ENCODE measurements at regions not wholly inside any gene's neighbourhood (a gene's known extent, or its start where the extent isn't known, plus 50 kb on each side); places are given as distances from the start of the nearest gene placed in this dataset.
A peak's percentile ranks its signal among the peaks of the same experiment; 100 is the strongest.

GRCh38 chr18:25455159-25455558, 103.2 kb upstream of the ZNF521 start:
- TF ChIP-seq GATA3 (IDR thresholded peaks at IDR 0.05; ENCODE audit: low read depth, low read length) (no peak), GATA2 (IDR thresholded peaks at IDR 0.05; ENCODE audit: low read depth, low read length) (no peak)

- TF ChIP-seq GATA2 (IDR thresholded peaks at IDR 0.05; ENCODE audit: low read depth, low read length) (no peak), GATA3 (IDR thresholded peaks at IDR 0.05; ENCODE audit: low read depth, low read length) (no peak)
Measured at GRCh38 chr18:25454730-25455129, 102.8 kb upstream of the ZNF521 start.

- TF ChIP-seq GATA3 (IDR thresholded peaks at IDR 0.05; ENCODE audit: low read depth, low read length): peak; percentile 71
- peak; percentile 79 for TF ChIP-seq GATA2 (IDR thresholded peaks at IDR 0.05; ENCODE audit: low read depth, low read length)
Measured at GRCh38 chr18:25454270-25454659, 102.3 kb upstream of the ZNF521 start.

GRCh38 chr18:25453556-25454269, 101.7 kb upstream of the ZNF521 start:
- no peak for TF ChIP-seq GATA3 (IDR thresholded peaks at IDR 0.05; ENCODE audit: low read depth, low read length)
- TF ChIP-seq GATA2 (IDR thresholded peaks at IDR 0.05; ENCODE audit: low read depth, low read length): no peak

- TF ChIP-seq GATA3 (IDR thresholded peaks at IDR 0.05; ENCODE audit: low read depth, low read length) (no peak), GATA2 (IDR thresholded peaks at IDR 0.05; ENCODE audit: low read depth, low read length) (no peak)
Measured at GRCh38 chr18:25451077-25451658, 99.2 kb upstream of the ZNF521 start.

GRCh38 chr18:25449046-25449445, 97.1 kb upstream of the ZNF521 start:
- TF ChIP-seq GATA2 (IDR thresholded peaks at IDR 0.05; ENCODE audit: low read depth, low read length) (no peak), GATA3 (IDR thresholded peaks at IDR 0.05; ENCODE audit: low read depth, low read length) (no peak)

- TF ChIP-seq GATA3 (IDR thresholded peaks at IDR 0.05; ENCODE audit: low read depth, low read length): no peak
- TF ChIP-seq GATA2 (IDR thresholded peaks at IDR 0.05; ENCODE audit: low read depth, low read length): no peak
Measured at GRCh38 chr18:25446972-25447371, 95.0 kb upstream of the ZNF521 start.

GRCh38 chr18:25445430-25445829, 93.5 kb upstream of the ZNF521 start:
- TF ChIP-seq GATA3 (IDR thresholded peaks at IDR 0.05; ENCODE audit: low read depth, low read length) (no peak), GATA2 (IDR thresholded peaks at IDR 0.05; ENCODE audit: low read depth, low read length) (no peak)

- TF ChIP-seq GATA3 (IDR thresholded peaks at IDR 0.05; ENCODE audit: low read depth, low read length) (no peak), GATA2 (IDR thresholded peaks at IDR 0.05; ENCODE audit: low read depth, low read length) (no peak)
Measured at GRCh38 chr18:25443776-25444175, 91.8 kb upstream of the ZNF521 start.

GRCh38 chr18:25435149-25435782, 83.3 kb upstream of the ZNF521 start:
- TF ChIP-seq GATA3 (IDR thresholded peaks at IDR 0.05; ENCODE audit: low read depth, low read length): no peak

GRCh38 chr18:25434745-25435144, 82.8 kb upstream of the ZNF521 start:
- TF ChIP-seq GATA2 (IDR thresholded peaks at IDR 0.05; ENCODE audit: low read depth, low read length): no peak
- no peak for TF ChIP-seq GATA3 (IDR thresholded peaks at IDR 0.05; ENCODE audit: low read depth, low read length)

GRCh38 chr18:25433590-25433989, 81.6 kb upstream of the ZNF521 start:
- no peak for TF ChIP-seq GATA3 (IDR thresholded peaks at IDR 0.05; ENCODE audit: low read depth, low read length)
- no peak for TF ChIP-seq GATA2 (IDR thresholded peaks at IDR 0.05; ENCODE audit: low read depth, low read length)

- TF ChIP-seq GATA3 (IDR thresholded peaks at IDR 0.05; ENCODE audit: low read depth, low read length) (no peak), GATA2 (IDR thresholded peaks at IDR 0.05; ENCODE audit: low read depth, low read length) (no peak)
Measured at GRCh38 chr18:25425024-25425423, 73.1 kb upstream of the ZNF521 start.

GRCh38 chr18:25423760-25424159, 71.8 kb upstream of the ZNF521 start:
- no peak for TF ChIP-seq GATA2 (IDR thresholded peaks at IDR 0.05; ENCODE audit: low read depth, low read length)
- TF ChIP-seq GATA3 (IDR thresholded peaks at IDR 0.05; ENCODE audit: low read depth, low read length): no peak

GRCh38 chr18:25423267-25423666, 71.3 kb upstream of the ZNF521 start:
- TF ChIP-seq GATA3 (IDR thresholded peaks at IDR 0.05; ENCODE audit: low read depth, low read length) (no peak), GATA2 (IDR thresholded peaks at IDR 0.05; ENCODE audit: low read depth, low read length) (no peak)

All from SH-SY5Y (cell line).